Superior temporal gyrus (tissue), 1 donor: ENCODE measurements at regions not wholly inside any gene's neighbourhood (a gene's known extent, or its start where the extent isn't known, plus 50 kb on each side); places are given as distances from the start of the nearest gene placed in this dataset.

ENCODE experiments used
- DNase-seq: peaks from one replicate; pipeline ENCODE4 v3.0.0-alpha.2; 2016; ENCODE audit errors: extremely low spot score

DNA sequence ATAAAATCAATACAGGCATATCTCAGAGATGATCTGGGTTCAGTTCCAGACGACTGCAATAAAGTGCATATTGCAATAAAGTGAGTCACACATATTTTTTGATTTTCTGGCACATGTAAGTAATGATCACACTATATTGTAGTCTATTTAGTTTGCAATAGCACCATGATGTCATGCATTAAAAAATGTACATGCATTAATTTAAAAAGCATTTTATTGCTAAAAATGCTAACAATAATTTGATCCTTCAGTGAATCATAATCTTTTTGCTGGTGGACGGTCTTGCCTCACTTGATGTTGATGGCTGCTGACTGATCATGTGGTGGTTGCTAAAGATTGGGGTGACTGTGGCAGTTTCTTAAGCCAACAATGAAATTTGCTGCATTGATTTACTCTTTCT lies 511.1 kb downstream of the OTOL1 start:
- no peak for DNase-seq

DNA sequence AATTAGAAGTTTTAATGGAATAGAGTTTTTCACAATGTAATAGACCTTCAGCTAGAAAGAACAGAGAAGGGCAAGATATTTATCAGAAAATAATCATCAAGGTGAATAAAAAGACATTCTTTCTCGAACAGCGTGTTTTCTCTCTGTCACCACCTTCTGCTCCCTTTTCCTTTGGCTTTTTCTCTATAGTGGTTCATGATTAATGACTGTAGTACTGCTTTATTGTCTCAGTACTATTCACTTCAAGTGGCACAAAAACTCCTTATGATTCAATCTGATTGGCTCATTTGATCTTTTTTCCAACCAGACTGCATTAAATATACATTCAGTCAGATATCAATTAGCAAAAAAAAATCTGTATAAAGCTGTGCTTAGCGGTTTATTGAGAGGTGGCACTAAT lies 516.0 kb downstream of the OTOL1 start:
- no peak for DNase-seq

DNA sequence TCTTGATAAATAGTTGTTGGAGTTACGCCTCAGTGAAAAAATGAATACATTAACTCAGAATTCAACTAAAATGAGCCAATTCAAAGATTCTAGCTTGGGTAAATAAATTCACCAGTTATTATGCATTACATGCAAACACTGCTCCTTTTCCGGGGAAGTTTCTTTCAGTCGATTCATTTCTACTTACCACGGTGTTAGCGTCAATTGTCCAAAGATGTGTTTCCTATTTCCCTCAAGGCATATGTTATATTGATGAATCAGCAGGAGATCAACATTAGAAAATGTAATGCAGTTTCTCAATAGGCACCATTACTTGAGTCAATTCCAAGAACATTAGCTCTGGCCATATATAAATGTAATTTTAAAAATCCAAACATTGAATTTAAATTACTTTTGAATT lies 517.7 kb downstream of the OTOL1 start:
- no peak for DNase-seq

- DNase-seq: no peak
Measured at GRCh38 chr3:162015856-162016255, 519.2 kb downstream of the OTOL1 start.

DNA sequence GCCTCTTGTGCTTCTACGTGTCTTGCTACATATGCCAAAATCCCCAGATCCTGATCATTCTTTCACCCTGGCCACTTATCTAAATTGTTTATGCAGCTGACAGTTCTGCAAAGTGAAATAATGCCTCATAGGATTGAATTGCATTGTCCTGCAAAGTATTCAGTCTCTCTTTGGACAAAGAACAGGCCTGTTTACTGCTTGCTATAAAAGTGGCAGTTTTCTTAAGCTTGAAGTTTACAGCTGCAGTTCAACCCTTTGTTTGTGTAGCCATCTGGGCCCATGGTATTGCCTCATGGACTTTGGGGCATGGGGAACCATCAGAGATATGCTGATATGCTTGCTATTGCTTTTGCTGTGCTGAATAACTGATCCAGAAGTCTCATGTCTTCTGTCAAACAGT lies 523.2 kb downstream of the OTOL1 start:
- peak; percentile 42 for DNase-seq

GRCh38 chr3:162021206-162021605 lies 524.6 kb downstream of the OTOL1 start:
- no peak for DNase-seq

- peak; percentile 67 for DNase-seq
Measured at GRCh38 chr3:162022911-162023310, 526.3 kb downstream of the OTOL1 start.

GRCh38 chr3:162029736-162030135 lies 533.1 kb downstream of the OTOL1 start:
- DNase-seq: no peak

DNA sequence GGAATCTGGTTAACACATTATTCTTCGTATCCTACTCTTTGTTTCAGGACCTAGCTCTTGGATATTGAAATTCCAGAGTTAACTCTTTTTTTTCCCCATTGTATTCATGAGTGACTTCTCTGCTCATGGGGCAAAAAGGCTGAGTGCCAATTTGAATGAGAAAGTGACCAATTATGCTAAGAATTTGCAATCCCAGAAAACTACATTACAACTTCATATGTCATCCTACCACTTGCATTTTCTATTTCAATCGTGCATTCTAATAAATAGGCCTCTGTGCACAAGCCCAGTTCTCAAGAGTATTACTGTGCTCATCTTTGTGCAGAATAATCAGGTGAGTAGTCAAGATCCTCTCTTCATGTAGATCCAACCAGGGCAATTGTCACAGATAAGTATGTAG lies 537.8 kb downstream of the OTOL1 start:
- DNase-seq: no peak

- DNase-seq: no peak
Measured at GRCh38 chr3:162041622-162042021, 545.0 kb downstream of the OTOL1 start.

DNA sequence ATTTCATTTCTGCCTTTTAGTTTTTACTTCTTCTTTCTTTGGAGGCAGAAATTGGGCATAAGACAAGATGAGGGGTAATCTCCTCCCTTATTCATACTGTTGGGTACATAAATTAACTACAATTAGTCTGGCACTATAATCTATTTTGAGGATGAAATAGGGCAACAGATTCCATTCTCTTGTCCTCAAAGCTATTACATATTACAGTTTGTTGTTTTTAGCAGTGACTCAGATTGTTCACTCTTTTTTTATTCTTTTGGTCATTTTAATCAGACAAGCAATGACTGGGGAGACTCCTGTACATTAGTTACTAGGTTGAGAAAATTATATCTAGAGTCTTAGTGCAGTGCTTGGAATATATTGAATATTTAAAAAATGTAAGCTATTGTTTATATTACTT lies 556.0 kb downstream of the OTOL1 start:
- DNase-seq: no peak

GRCh38 chr3:162072656-162073164 lies 576.1 kb downstream of the OTOL1 start:
- no peak for DNase-seq

- no peak for DNase-seq
Measured at GRCh38 chr3:162073422-162073975, 576.9 kb downstream of the OTOL1 start.

GRCh38 chr3:162077108-162077507 lies 580.5 kb downstream of the OTOL1 start:
- no peak for DNase-seq

GRCh38 chr3:162082516-162082915 lies 585.9 kb downstream of the OTOL1 start:
- no peak for DNase-seq

DNA sequence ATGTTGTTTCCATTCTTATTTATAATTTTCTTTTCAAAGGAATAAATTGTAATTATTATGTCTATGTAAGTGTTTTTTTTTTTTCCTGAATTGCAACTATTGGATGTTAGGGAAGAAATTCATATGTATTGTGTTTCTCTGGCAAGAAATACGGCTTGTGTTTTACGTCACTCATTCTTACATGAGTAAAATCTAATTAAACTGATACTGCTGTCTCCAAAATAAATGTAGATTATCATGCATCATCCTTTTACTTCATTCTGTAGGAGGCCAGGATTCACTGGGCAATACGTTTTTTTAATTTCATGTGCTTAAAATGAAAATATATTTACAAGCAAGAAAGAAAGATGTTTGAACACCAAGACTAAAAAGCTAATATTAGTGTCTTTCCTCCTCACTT lies 590.8 kb downstream of the OTOL1 start:
- no peak for DNase-seq

GRCh38 chr3:162092751-162093150 lies 596.1 kb downstream of the OTOL1 start:
- no peak for DNase-seq

- no peak for DNase-seq
Measured at GRCh38 chr3:162094301-162094700, 597.7 kb downstream of the OTOL1 start.

GRCh38 chr3:162096874-162097273 lies 600.3 kb downstream of the OTOL1 start:
- no peak for DNase-seq

GRCh38 chr3:162103808-162104207 lies 607.2 kb downstream of the OTOL1 start:
- no peak for DNase-seq

DNA sequence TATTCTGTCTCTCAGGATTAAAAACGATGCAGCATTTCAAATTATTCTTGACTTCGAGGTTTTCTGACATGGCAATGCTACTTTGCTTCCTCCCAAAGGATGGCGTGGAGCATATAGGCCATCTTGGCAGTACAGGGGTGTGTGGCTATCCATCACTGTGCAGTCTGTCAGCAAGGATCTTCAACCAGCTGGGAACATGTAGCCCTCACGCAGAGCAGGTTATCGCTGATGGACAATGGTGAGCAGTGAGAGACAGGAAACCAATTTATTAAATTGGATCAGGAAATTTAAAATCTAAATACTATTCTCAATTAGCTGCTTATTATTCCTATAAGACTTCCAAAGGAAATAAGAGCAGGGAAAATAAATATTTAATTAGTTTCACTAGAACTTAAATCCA lies 615.3 kb downstream of the OTOL1 start:
- no peak for DNase-seq

DNA sequence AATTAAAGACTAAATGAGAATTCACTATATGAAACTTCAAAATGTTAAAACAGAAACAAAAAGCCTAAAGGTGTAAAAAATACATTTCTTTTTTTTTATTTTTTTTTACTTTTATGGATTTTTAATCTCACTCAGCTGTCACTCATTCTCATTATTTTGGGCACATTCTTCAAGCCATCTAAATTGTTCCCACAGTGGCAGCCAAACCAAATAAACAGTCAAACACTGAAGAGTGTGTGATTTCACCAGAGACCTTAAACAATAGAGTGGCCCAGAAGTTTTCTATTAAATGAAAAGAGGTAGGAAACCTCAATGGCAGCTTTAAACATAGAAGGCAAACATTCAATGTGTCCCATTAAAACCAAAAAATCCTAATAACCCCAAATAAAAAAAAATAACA lies 616.1 kb downstream of the OTOL1 start:
- DNase-seq: no peak

DNA sequence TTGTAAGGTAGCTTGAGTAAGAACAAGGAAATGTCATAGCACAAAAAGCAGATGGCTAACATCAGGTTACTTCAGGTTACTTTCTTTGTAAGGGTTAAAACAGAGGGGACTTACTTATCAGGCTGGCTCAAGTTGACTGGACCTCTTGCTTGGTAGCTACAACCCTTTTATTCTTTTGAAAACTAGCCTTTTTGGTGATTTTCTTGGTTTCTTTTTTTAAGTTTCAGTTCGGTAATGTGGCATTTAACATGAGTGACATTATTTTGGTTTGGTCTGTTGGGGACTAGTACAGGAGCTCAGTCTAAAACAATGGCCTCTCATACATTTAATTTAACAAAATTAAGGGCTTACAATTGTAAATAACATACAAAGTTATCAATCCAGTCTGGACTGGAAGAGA lies 621.4 kb downstream of the OTOL1 start:
- no peak for DNase-seq

GRCh38 chr3:162119651-162120050 lies 623.0 kb downstream of the OTOL1 start:
- DNase-seq: no peak
